A673 (cell line): ENCODE measurements at regions not wholly inside any gene's neighbourhood (a gene's known extent, or its start where the extent isn't known, plus 50 kb on each side); places are given as distances from the start of the nearest gene placed in this dataset.

ENCODE experiments used
- BruUV-seq: library from RNA; stranded (reverse); fragments of 400-500 nt; replicated peaks from 2 replicates; lab custom pipeline; 2021; lab: Mats Ljungman, UMichigan
- CTCF ChIA-PET: fragments of 300-600 bp; sonication (Branson Sonifier 250); formaldehyde crosslinking; loops from one replicate; lab custom pipeline; 2022; ENCODE audit warnings: antibody characterized with exemption; lab: Charles Lee
- POLR2A ChIA-PET: fragments of 300-600 bp; sonication (Branson Sonifier 250); formaldehyde crosslinking; loops from one replicate; lab custom pipeline; 2022; ENCODE audit warnings: antibody characterized with exemption; ENCODE audit not compliant: low non-redundant PET; lab: Charles Lee
- DNase-seq: peaks from one replicate; pipeline ENCODE4 v3.0.0-alpha.2; 2015; ENCODE audit warnings: low spot score
- H3K27ac ChIP-seq: fragments of 200-600 bp; sonication (generic); 2 replicates; pipeline ENCODE4 v1.5.1; 2016; ENCODE audit warnings: mixed run types, low read depth, mild to moderate bottlenecking, mixed read lengths, antibody characterized with exemption, low read length; ENCODE audit not compliant: poor library complexity, severe bottlenecking
- H3K27me3 ChIP-seq: fragments of 200-600 bp; sonication (generic); replicated peaks from 2 replicates; pipeline ENCODE4 v1.6.1; 2017; ENCODE audit warnings: mixed run types, low read depth, mild to moderate bottlenecking, mixed read lengths, antibody characterized with exemption, low read length; ENCODE audit not compliant: insufficient read depth, poor library complexity
- H3K36me3 ChIP-seq: fragments of 200-600 bp; sonication (generic); 2 replicates; pipeline ENCODE4 v1.6.1; 2016; ENCODE audit warnings: mixed run types, mild to moderate bottlenecking, mixed read lengths, antibody characterized with exemption, low read length; ENCODE audit not compliant: insufficient read depth, poor library complexity, severe bottlenecking
- H3K4me1 ChIP-seq: fragments of 200-600 bp; sonication (generic); 2 replicates; pipeline ENCODE4 v1.6.1; 2017; ENCODE audit warnings: mixed run types, mild to moderate bottlenecking, mixed read lengths, antibody characterized with exemption, low read length; ENCODE audit not compliant: insufficient read depth, poor library complexity, severe bottlenecking
- H3K4me3 ChIP-seq: fragments of 200-600 bp; sonication (generic); 2 replicates; pipeline ENCODE4 v1.5.1; 2016; ENCODE audit warnings: low read depth, mixed run types, mild to moderate bottlenecking, mixed read lengths, low read length; ENCODE audit not compliant: poor library complexity, severe bottlenecking
- H3K9me3 ChIP-seq: fragments of 200-600 bp; sonication (generic); 2 replicates; pipeline ENCODE4 v1.6.1; 2016; ENCODE audit warnings: mixed run types, low read depth, mild to moderate bottlenecking, mixed read lengths, antibody characterized with exemption, low read length; ENCODE audit not compliant: poor library complexity, severe bottlenecking
- EZH2 ChIP-seq: fragments of 200-600 bp; sonication (generic); IDR thresholded peaks from 2 replicates; pipeline ENCODE4 v1.6.1; 2017; ENCODE audit warnings: borderline replicate concordance, low read depth, mild to moderate bottlenecking, mixed read lengths, antibody characterized with exemption, low read length; ENCODE audit not compliant: poor library complexity, severe bottlenecking
- intact Hi-C: fragments of 100-400 bp; cut with micrococcal nuclease; formaldehyde crosslinking; loops from one replicate; pipeline ENCODE4 v1.10.0; 2022; ENCODE audit not compliant: unreplicated experiment
- TF ChIP-seq, protein P1 (sequence below): fragments of 300-800, 200-600 bp; sonication (generic); conservative IDR thresholded peaks from 2 replicates; pipeline ENCODE4 v1.5.1; 2017; ENCODE audit warnings: low read depth, mild to moderate bottlenecking, antibody characterized with exemption, low read length, moderate library complexity, mixed read lengths

- Histone ChIP-seq H3K9me3 (no peaks in the 10 kb centered on the region), H3K36me3 (no peaks in the 10 kb centered on the region), H3K4me3 (no peak overlapping the region), H3K27ac (no peak overlapping the region), H3K4me1 (no peaks in the 10 kb centered on the region), H3K27me3 (peaks cover 28% of the 10 kb centered on the region)
- no peak for TF ChIP-seq EZH2
- TF ChIP-seq, protein P1, sequence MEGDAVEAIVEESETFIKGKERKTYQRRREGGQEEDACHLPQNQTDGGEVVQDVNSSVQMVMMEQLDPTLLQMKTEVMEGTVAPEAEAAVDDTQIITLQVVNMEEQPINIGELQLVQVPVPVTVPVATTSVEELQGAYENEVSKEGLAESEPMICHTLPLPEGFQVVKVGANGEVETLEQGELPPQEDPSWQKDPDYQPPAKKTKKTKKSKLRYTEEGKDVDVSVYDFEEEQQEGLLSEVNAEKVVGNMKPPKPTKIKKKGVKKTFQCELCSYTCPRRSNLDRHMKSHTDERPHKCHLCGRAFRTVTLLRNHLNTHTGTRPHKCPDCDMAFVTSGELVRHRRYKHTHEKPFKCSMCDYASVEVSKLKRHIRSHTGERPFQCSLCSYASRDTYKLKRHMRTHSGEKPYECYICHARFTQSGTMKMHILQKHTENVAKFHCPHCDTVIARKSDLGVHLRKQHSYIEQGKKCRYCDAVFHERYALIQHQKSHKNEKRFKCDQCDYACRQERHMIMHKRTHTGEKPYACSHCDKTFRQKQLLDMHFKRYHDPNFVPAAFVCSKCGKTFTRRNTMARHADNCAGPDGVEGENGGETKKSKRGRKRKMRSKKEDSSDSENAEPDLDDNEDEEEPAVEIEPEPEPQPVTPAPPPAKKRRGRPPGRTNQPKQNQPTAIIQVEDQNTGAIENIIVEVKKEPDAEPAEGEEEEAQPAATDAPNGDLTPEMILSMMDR: no peak
- intact Hi-C loops: no loop called here
- BruUV-seq: no TSS peak
- DNase-seq: no peak
- POLR2A ChIA-PET: no interaction called here
- CTCF ChIA-PET: no interaction called here
These were observed 87.2 kb downstream of the TNFAIP3 start for GRCh38 chr6:137954253-137954652.

GRCh38 chr6:137956098-137956488, 89.0 kb downstream of the TNFAIP3 start:
- Histone ChIP-seq H3K4me3 (no peak overlapping the region), H3K4me1 (no peaks in the 10 kb centered on the region), H3K36me3 (no peaks in the 10 kb centered on the region), H3K9me3 (no peaks in the 10 kb centered on the region), H3K27me3 (peaks cover 20% of the 10 kb centered on the region), H3K27ac (no peak overlapping the region)
- no peak for TF ChIP-seq EZH2
- TF ChIP-seq, protein P1: no peak
- POLR2A ChIA-PET: no interaction called here
- intact Hi-C loops: loop anchor here (5.0 kb wide), 1 partner anchor 1991 kb away; no protein-coding TSS in a partner anchor
- CTCF ChIA-PET: no interaction called here
- BruUV-seq: no TSS peak
- no peak for DNase-seq

- intact Hi-C loops: loop anchor here (5.0 kb wide), 1 partner anchor 1990 kb away; no protein-coding TSS in a partner anchor
- DNase-seq: no peak
- no peaks in the 10 kb centered on the region for H3K9me3 ChIP-seq
- BruUV-seq: no TSS peak
- H3K27ac ChIP-seq: no peak overlapping the region
- TF ChIP-seq, protein P1: no peak
- TF ChIP-seq EZH2: no peak
- ChIA-PET POLR2A (no interaction called here), CTCF (no interaction called here)
- H3K4me1 ChIP-seq: no peaks in the 10 kb centered on the region
- no peaks in the 10 kb centered on the region for H3K36me3 ChIP-seq
- H3K4me3 ChIP-seq: no peak overlapping the region
- peaks cover 10% of the 10 kb centered on the region for H3K27me3 ChIP-seq
These were observed 90.4 kb downstream of the TNFAIP3 start for GRCh38 chr6:137957471-137957870.
